ENCODE measurements at regions not wholly inside any gene's neighbourhood (a gene's known extent, or its start where the extent isn't known, plus 50 kb on each side); places are given as distances from the start of the nearest gene placed in this dataset.

DNA sequence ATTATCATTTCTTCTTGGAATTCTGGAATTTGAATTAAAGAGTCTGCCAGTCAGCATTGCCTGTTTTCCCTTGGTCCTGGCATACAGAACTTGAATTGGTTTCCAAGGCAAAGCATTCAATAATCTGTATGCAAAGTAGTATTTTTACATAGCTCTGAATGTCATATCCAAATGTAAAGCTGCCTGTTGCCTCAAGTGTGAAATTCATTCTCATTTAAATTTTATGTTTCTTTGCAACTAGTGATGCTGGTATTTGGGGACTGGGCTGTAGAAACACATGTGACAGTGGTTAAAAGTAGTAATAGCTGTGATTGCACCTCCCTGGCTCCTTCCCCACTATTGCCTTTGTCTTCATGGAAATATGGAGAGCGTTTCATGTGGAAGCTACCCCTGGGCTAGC, 743.9 kb upstream of the GOLIM4 start:
- TF ChIP-seq ELF1 (IDR thresholded peaks at IDR 0.05; ENCODE audit: borderline replicate concordance, low read depth), result no peak
- TF ChIP-seq CTCF (IDR thresholded peaks at IDR 0.05 in 2 of 3, conservative IDR thresholded peaks at IDR 0.05 in 1 of 3; ENCODE audit: borderline replicate concordance in 1 of 3, insufficient read depth in 1 of 3, low read depth in 2 of 3, low read length in 2 of 3), result no peak
- no peak for TF ChIP-seq RAD21 (IDR thresholded peaks at IDR 0.05; ENCODE audit: low read depth)
- TF ChIP-seq REST (IDR thresholded peaks at IDR 0.05; ENCODE audit: low read depth), result no peak
- TF ChIP-seq YY1 (IDR thresholded peaks at IDR 0.05; ENCODE audit: extremely low read depth, insufficient replicate concordance, low read depth, low read length), result no peak
- TF ChIP-seq, protein P1, sequence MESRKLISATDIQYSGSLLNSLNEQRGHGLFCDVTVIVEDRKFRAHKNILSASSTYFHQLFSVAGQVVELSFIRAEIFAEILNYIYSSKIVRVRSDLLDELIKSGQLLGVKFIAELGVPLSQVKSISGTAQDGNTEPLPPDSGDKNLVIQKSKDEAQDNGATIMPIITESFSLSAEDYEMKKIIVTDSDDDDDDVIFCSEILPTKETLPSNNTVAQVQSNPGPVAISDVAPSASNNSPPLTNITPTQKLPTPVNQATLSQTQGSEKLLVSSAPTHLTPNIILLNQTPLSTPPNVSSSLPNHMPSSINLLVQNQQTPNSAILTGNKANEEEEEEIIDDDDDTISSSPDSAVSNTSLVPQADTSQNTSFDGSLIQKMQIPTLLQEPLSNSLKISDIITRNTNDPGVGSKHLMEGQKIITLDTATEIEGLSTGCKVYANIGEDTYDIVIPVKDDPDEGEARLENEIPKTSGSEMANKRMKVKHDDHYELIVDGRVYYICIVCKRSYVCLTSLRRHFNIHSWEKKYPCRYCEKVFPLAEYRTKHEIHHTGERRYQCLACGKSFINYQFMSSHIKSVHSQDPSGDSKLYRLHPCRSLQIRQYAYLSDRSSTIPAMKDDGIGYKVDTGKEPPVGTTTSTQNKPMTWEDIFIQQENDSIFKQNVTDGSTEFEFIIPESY (IDR thresholded peaks at IDR 0.05; ENCODE audit: extremely low read depth, insufficient replicate concordance, low read length), result no peak
- no peak for TF ChIP-seq EZH2phosphoT487 (IDR thresholded peaks at IDR 0.05; ENCODE audit: borderline replicate concordance)
- no peak for TF ChIP-seq SP1 (IDR thresholded peaks at IDR 0.05; ENCODE audit: low read depth)
- no peak for TF ChIP-seq EGR1 (IDR thresholded peaks at IDR 0.05; ENCODE audit: low read depth)
- no peak for TF ChIP-seq ZNF274 (IDR thresholded peaks at IDR 0.05; ENCODE audit: low read depth, low read length)
- no peak for TF ChIP-seq JUND (IDR thresholded peaks at IDR 0.05)
- TF ChIP-seq POLR2AphosphoS5 (IDR thresholded peaks at IDR 0.05; ENCODE audit: low read depth, low read length), result no peak
- TF ChIP-seq CEBPB (IDR thresholded peaks at IDR 0.05; ENCODE audit: low read depth), result no peak
- TF ChIP-seq CBX3 (IDR thresholded peaks at IDR 0.05; ENCODE audit: low read depth), result no peak
- peaks cover 10% of the 10 kb centered on the region for H3K27me3 ChIP-seq (ENCODE audit: insufficient read depth, low read length)
- RAD21 ChIA-PET (ENCODE audit: low non-redundant PET in 1 of 2, low total read pairs in 2 of 2, uncharacterized antibody in 2 of 2, unreplicated experiment in 2 of 2), result no interaction called here
- H3K36me3 ChIP-seq (ENCODE audit: control insufficient read depth in 1 of 2, insufficient read depth in 2 of 2, low read length in 2 of 2), result no peaks in the 10 kb centered on the region
- CTCF ChIA-PET, result no interaction called here
- BruUV-seq (replicated peaks), result no TSS peak
- no peak overlapping the region for H3K4me2 ChIP-seq (ENCODE audit: low read length)
- no peak overlapping the region for H2AFZ ChIP-seq (ENCODE audit: low read depth, low read length, poor library complexity, severe bottlenecking)
- DNase-seq (ENCODE audit: low read depth, low spot score) (no peak), ATAC-seq (no peak)
- no peaks in the 10 kb centered on the region for H4K20me1 ChIP-seq (ENCODE audit: insufficient read depth)
- no peaks in the 10 kb centered on the region for H3K9me3 ChIP-seq (ENCODE audit: control insufficient read depth in 1 of 2, insufficient read depth in 1 of 2, low read depth in 1 of 2, low read length in 2 of 2)
- intact Hi-C loops (cut with micrococcal nuclease), result loop anchor here (10.0 kb wide), 1 partner anchor 215 kb away; no protein-coding TSS in a partner anchor
- POLR2A ChIA-PET, result no interaction called here
- H3K9ac ChIP-seq (ENCODE audit: low read length), result no peak overlapping the region
- no peak overlapping the region for H3K27ac ChIP-seq (ENCODE audit: low read depth, low read length)
- no peaks in the 10 kb centered on the region for H3K79me2 ChIP-seq (ENCODE audit: insufficient read depth, low read length)
- H3K4me3 ChIP-seq (replicated peaks in 1 of 2; ENCODE audit: low read depth in 1 of 2, low read length in 2 of 2), result no peak overlapping the region
- no peaks in the 10 kb centered on the region for H3K4me1 ChIP-seq (ENCODE audit: control insufficient read depth in 1 of 2, insufficient read depth in 2 of 2, low read length in 2 of 2)
- no peaks in the 10 kb centered on the region for H3K9me2 ChIP-seq (ENCODE audit: insufficient read depth)
